H1 (cell line): ENCODE measurements at regions not wholly inside any gene's neighbourhood (a gene's known extent, or its start where the extent isn't known, plus 50 kb on each side); places are given as distances from the start of the nearest gene placed in this dataset.

Experiments used
- BRCA1 ChIP-seq: IDR thresholded peaks from 2 replicates; pipeline ENCODE4 v1.6.1; 2012; ENCODE audit warnings: low read depth, low read length, improper control_type of control experiment
- CEBPB ChIP-seq: IDR thresholded peaks from 2 replicates; pipeline ENCODE4 v1.6.1; 2012; ENCODE audit warnings: low read depth, low read length
- EP300 ChIP-seq, 2 experiments: IDR thresholded peaks; 1 replicate in 1 of 2; 2 replicates in 1 of 2; pipeline ENCODE4 v1.6.1; 2011 to 2012; ENCODE audit warnings: low read depth in 2 of 2, low read length in 2 of 2, mild to moderate bottlenecking in 2 of 2, borderline replicate concordance in 1 of 2, inconsistent platforms in 1 of 2, moderate library complexity in 1 of 2
- HDAC6 ChIP-seq: IDR thresholded peaks from one replicate; pipeline ENCODE4 v1.7.1; 2012; ENCODE audit warnings: low read depth, mild to moderate bottlenecking, inconsistent platforms, low read length, moderate library complexity
- KDM4A ChIP-seq: IDR thresholded peaks from one replicate; pipeline ENCODE4 v1.7.1; 2012; ENCODE audit warnings: low read depth, mild to moderate bottlenecking, moderate library complexity, low read length, inconsistent platforms; ENCODE audit not compliant: severe bottlenecking
- SP1 ChIP-seq: IDR thresholded peaks from 2 replicates; pipeline ENCODE4 v1.6.1; 2011; ENCODE audit warnings: low read depth, low read length
- TBP ChIP-seq: IDR thresholded peaks from 2 replicates; pipeline ENCODE4 v1.6.1; 2011; ENCODE audit warnings: low read depth, low read length, improper control_type of control experiment
- TCF12 ChIP-seq: IDR thresholded peaks from 2 replicates; pipeline ENCODE4 v1.6.1; 2011; ENCODE audit warnings: low read depth, mild to moderate bottlenecking, low read length
- TF ChIP-seq, protein P1 (sequence below): fragments of 300-600 bp; sonication (generic); IDR thresholded peaks from 2 replicates; pipeline ENCODE4 v1.7.1; 2012; ENCODE audit warnings: low read length, moderate library complexity, mild to moderate bottlenecking, inconsistent platforms; ENCODE audit not compliant: insufficient replicate concordance
- TF ChIP-seq, protein P2 (sequence below): IDR thresholded peaks from 2 replicates; pipeline ENCODE4 v1.6.1; 2012; ENCODE audit warnings: low read length, inconsistent platforms

- TF ChIP-seq, protein P1, sequence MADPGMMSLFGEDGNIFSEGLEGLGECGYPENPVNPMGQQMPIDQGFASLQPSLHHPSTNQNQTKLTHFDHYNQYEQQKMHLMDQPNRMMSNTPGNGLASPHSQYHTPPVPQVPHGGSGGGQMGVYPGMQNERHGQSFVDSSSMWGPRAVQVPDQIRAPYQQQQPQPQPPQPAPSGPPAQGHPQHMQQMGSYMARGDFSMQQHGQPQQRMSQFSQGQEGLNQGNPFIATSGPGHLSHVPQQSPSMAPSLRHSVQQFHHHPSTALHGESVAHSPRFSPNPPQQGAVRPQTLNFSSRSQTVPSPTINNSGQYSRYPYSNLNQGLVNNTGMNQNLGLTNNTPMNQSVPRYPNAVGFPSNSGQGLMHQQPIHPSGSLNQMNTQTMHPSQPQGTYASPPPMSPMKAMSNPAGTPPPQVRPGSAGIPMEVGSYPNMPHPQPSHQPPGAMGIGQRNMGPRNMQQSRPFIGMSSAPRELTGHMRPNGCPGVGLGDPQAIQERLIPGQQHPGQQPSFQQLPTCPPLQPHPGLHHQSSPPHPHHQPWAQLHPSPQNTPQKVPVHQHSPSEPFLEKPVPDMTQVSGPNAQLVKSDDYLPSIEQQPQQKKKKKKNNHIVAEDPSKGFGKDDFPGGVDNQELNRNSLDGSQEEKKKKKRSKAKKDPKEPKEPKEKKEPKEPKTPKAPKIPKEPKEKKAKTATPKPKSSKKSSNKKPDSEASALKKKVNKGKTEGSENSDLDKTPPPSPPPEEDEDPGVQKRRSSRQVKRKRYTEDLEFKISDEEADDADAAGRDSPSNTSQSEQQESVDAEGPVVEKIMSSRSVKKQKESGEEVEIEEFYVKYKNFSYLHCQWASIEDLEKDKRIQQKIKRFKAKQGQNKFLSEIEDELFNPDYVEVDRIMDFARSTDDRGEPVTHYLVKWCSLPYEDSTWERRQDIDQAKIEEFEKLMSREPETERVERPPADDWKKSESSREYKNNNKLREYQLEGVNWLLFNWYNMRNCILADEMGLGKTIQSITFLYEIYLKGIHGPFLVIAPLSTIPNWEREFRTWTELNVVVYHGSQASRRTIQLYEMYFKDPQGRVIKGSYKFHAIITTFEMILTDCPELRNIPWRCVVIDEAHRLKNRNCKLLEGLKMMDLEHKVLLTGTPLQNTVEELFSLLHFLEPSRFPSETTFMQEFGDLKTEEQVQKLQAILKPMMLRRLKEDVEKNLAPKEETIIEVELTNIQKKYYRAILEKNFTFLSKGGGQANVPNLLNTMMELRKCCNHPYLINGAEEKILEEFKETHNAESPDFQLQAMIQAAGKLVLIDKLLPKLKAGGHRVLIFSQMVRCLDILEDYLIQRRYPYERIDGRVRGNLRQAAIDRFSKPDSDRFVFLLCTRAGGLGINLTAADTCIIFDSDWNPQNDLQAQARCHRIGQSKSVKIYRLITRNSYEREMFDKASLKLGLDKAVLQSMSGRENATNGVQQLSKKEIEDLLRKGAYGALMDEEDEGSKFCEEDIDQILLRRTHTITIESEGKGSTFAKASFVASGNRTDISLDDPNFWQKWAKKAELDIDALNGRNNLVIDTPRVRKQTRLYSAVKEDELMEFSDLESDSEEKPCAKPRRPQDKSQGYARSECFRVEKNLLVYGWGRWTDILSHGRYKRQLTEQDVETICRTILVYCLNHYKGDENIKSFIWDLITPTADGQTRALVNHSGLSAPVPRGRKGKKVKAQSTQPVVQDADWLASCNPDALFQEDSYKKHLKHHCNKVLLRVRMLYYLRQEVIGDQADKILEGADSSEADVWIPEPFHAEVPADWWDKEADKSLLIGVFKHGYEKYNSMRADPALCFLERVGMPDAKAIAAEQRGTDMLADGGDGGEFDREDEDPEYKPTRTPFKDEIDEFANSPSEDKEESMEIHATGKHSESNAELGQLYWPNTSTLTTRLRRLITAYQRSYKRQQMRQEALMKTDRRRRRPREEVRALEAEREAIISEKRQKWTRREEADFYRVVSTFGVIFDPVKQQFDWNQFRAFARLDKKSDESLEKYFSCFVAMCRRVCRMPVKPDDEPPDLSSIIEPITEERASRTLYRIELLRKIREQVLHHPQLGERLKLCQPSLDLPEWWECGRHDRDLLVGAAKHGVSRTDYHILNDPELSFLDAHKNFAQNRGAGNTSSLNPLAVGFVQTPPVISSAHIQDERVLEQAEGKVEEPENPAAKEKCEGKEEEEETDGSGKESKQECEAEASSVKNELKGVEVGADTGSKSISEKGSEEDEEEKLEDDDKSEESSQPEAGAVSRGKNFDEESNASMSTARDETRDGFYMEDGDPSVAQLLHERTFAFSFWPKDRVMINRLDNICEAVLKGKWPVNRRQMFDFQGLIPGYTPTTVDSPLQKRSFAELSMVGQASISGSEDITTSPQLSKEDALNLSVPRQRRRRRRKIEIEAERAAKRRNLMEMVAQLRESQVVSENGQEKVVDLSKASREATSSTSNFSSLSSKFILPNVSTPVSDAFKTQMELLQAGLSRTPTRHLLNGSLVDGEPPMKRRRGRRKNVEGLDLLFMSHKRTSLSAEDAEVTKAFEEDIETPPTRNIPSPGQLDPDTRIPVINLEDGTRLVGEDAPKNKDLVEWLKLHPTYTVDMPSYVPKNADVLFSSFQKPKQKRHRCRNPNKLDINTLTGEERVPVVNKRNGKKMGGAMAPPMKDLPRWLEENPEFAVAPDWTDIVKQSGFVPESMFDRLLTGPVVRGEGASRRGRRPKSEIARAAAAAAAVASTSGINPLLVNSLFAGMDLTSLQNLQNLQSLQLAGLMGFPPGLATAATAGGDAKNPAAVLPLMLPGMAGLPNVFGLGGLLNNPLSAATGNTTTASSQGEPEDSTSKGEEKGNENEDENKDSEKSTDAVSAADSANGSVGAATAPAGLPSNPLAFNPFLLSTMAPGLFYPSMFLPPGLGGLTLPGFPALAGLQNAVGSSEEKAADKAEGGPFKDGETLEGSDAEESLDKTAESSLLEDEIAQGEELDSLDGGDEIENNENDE: no peak
- TF ChIP-seq HDAC6: no peak
- TF ChIP-seq CEBPB: no peak
- no peak for TF ChIP-seq TCF12
- TF ChIP-seq BRCA1: no peak
- no peak for TF ChIP-seq SP1
- no peak for TF ChIP-seq TBP
- TF ChIP-seq EP300 (IDR thresholded peaks at IDR 0.05; ENCODE audit: borderline replicate concordance in 1 of 2, low read depth in 2 of 2, low read length in 2 of 2): no peak
- TF ChIP-seq, protein P2, sequence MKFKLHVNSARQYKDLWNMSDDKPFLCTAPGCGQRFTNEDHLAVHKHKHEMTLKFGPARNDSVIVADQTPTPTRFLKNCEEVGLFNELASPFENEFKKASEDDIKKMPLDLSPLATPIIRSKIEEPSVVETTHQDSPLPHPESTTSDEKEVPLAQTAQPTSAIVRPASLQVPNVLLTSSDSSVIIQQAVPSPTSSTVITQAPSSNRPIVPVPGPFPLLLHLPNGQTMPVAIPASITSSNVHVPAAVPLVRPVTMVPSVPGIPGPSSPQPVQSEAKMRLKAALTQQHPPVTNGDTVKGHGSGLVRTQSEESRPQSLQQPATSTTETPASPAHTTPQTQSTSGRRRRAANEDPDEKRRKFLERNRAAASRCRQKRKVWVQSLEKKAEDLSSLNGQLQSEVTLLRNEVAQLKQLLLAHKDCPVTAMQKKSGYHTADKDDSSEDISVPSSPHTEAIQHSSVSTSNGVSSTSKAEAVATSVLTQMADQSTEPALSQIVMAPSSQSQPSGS: no peak
- TF ChIP-seq KDM4A: no peak
These were observed 68.0 kb downstream of the RTL6 start (continued) for GRCh38 chr22:44429941-44430587.
